HFFc6 (cell line): ENCODE measurements at regions not wholly inside any gene's neighbourhood (a gene's known extent, or its start where the extent isn't known, plus 50 kb on each side); places are given as distances from the start of the nearest gene placed in this dataset.

Experiments
- DNase-seq: peaks from one replicate; pipeline ENCODE4 v3.0.0-alpha.2; 2018
- H3K27ac Mint-ChIP-seq: 2 replicates; pipeline ENCODE4 v1.8.0; 2020; ENCODE audit warnings: mild to moderate bottlenecking, mixed read lengths
- H3K27me3 Mint-ChIP-seq: 2 replicates; pipeline ENCODE4 v1.8.0; 2021; ENCODE audit warnings: mild to moderate bottlenecking, moderate library complexity, mixed read lengths; ENCODE audit not compliant: insufficient read depth
- H3K36me3 Mint-ChIP-seq: 2 replicates; pipeline ENCODE4 v1.8.0; 2021; ENCODE audit warnings: low read depth, mixed read lengths
- H3K4me1 Mint-ChIP-seq: 2 replicates; pipeline ENCODE4 v1.8.0; 2020; ENCODE audit warnings: low read depth, mixed read lengths
- H3K4me3 Mint-ChIP-seq: 2 replicates; pipeline ENCODE4 v1.8.0; 2020; ENCODE audit warnings: mild to moderate bottlenecking, moderate library complexity, mixed read lengths
- H3K9me3 Mint-ChIP-seq: 2 replicates; pipeline ENCODE4 v1.8.0; 2020; ENCODE audit warnings: mild to moderate bottlenecking, mixed read lengths
- TF ChIP-seq, protein P1 (sequence below): fragments of 200-600 bp; sonication (generic); IDR thresholded peaks from 2 replicates; pipeline ENCODE4 v1.5.0; 2021; ENCODE audit warnings: antibody characterized with exemption, mild to moderate bottlenecking

DNA sequence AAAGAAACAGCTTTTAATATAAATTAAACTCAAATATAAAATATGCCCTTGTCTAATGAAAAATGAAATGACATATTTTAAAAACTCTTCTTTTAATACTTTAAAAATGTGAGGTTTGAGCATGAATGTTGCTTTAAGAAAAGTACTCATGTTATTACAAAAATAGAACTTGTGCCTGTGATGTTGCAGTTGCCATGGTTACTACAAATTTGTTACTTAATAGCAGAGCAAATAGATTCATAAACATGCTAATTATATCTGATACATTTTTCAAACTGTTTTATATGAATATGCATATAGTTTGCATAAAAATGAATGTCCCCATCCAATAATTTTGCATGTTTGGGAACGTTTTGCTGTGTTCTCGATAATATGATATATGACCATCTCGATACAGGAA, 152.3 kb upstream of the DPYD start:
- no peak for DNase-seq
- H3K9me3 Mint-ChIP-seq, result no peaks in the 10 kb centered on the region
- H3K27me3 Mint-ChIP-seq, result no peaks in the 10 kb centered on the region
- TF ChIP-seq, protein P1, sequence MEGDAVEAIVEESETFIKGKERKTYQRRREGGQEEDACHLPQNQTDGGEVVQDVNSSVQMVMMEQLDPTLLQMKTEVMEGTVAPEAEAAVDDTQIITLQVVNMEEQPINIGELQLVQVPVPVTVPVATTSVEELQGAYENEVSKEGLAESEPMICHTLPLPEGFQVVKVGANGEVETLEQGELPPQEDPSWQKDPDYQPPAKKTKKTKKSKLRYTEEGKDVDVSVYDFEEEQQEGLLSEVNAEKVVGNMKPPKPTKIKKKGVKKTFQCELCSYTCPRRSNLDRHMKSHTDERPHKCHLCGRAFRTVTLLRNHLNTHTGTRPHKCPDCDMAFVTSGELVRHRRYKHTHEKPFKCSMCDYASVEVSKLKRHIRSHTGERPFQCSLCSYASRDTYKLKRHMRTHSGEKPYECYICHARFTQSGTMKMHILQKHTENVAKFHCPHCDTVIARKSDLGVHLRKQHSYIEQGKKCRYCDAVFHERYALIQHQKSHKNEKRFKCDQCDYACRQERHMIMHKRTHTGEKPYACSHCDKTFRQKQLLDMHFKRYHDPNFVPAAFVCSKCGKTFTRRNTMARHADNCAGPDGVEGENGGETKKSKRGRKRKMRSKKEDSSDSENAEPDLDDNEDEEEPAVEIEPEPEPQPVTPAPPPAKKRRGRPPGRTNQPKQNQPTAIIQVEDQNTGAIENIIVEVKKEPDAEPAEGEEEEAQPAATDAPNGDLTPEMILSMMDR, result no peak
- peaks cover 39% of the 10 kb centered on the region for H3K4me1 Mint-ChIP-seq
- H3K4me3 Mint-ChIP-seq, result no peak overlapping the region
- H3K36me3 Mint-ChIP-seq, result peaks cover 4% of the 10 kb centered on the region; the same call in 1 of the 2 replicates
- H3K27ac Mint-ChIP-seq, result no peak overlapping the region

GRCh38 chr1:98072047-98072446, 151.2 kb upstream of the DPYD start:
- peaks cover 33% of the 10 kb centered on the region for H3K4me1 Mint-ChIP-seq

GRCh38 chr1:98068016-98068415, 147.2 kb upstream of the DPYD start:
- H3K4me3 Mint-ChIP-seq, result no peak overlapping the region
- TF ChIP-seq, protein P1, result no peak

More at GRCh38 chr1:98072047-98072446, 151.2 kb upstream of the DPYD start:
- H3K4me3 Mint-ChIP-seq, result no peak overlapping the region
- H3K27ac Mint-ChIP-seq, result peak overlapping the region; percentile 15; the same call in 1 of the 2 replicates
- no peaks in the 10 kb centered on the region for H3K27me3 Mint-ChIP-seq
- peaks cover 4% of the 10 kb centered on the region; the same call in 1 of the 2 replicates for H3K36me3 Mint-ChIP-seq
- TF ChIP-seq, protein P1, result no peak
- no peaks in the 10 kb centered on the region for H3K9me3 Mint-ChIP-seq
- no peak for DNase-seq

GRCh38 chr1:98066911-98067310, 146.1 kb upstream of the DPYD start:
- Mint-ChIP-seq H3K4me3 (no peak overlapping the region), H3K36me3 (0 out of 2 replicates have a peak, but pooled peaks cover 6% of the 10 kb centered on the region), H3K27me3 (no peaks in the 10 kb centered on the region; the same call in 1 of the 2 replicates), H3K27ac (no peak overlapping the region), H3K4me1 (peaks cover 17% of the 10 kb centered on the region), H3K9me3 (no peaks in the 10 kb centered on the region)
- TF ChIP-seq, protein P1, result no peak
- no peak for DNase-seq

More at GRCh38 chr1:98068016-98068415, 147.2 kb upstream of the DPYD start:
- no peak for DNase-seq
- Mint-ChIP-seq H3K27me3 (no peaks in the 10 kb centered on the region; the same call in 1 of the 2 replicates), H3K27ac (no peak overlapping the region), H3K36me3 (0 out of 2 replicates have a peak, but pooled peaks cover 2% of the 10 kb centered on the region), H3K9me3 (no peaks in the 10 kb centered on the region), H3K4me1 (peaks cover 23% of the 10 kb centered on the region)

GRCh38 chr1:98059620-98060019, 138.8 kb upstream of the DPYD start:
- peaks cover 56% of the 10 kb centered on the region for H3K4me1 Mint-ChIP-seq
- H3K4me3 Mint-ChIP-seq, result no peak overlapping the region
- TF ChIP-seq, protein P1, result no peak
- H3K36me3 Mint-ChIP-seq, result 0 out of 2 replicates have a peak, but pooled peaks cover 6% of the 10 kb centered on the region
- no peak overlapping the region; the same call in 1 of the 2 replicates for H3K27ac Mint-ChIP-seq
- H3K9me3 Mint-ChIP-seq, result no peaks in the 10 kb centered on the region
- DNase-seq, result no peak
- H3K27me3 Mint-ChIP-seq, result no peaks in the 10 kb centered on the region
